DOHH2 (cell line): ENCODE measurements at regions not wholly inside any gene's neighbourhood (a gene's known extent, or its start where the extent isn't known, plus 50 kb on each side); places are given as distances from the start of the nearest gene placed in this dataset.

ENCODE experiments used
- EZH2phosphoT487 ChIP-seq: fragments of 200-600 bp; sonication (generic); IDR thresholded peaks from 2 replicates; pipeline ENCODE4 v1.6.1; 2017; ENCODE audit warnings: borderline replicate concordance, mild to moderate bottlenecking, antibody characterized with exemption, low read length, moderate library complexity, mixed read lengths
- TF ChIP-seq, protein P1 (sequence below): fragments of 200-600 bp; sonication (generic); IDR thresholded peaks from one replicate; pipeline ENCODE4 v1.5.1; 2014; ENCODE audit warnings: antibody characterized with exemption, mild to moderate bottlenecking, low read depth, low read length; ENCODE audit not compliant: poor library complexity, severe bottlenecking

DNA sequence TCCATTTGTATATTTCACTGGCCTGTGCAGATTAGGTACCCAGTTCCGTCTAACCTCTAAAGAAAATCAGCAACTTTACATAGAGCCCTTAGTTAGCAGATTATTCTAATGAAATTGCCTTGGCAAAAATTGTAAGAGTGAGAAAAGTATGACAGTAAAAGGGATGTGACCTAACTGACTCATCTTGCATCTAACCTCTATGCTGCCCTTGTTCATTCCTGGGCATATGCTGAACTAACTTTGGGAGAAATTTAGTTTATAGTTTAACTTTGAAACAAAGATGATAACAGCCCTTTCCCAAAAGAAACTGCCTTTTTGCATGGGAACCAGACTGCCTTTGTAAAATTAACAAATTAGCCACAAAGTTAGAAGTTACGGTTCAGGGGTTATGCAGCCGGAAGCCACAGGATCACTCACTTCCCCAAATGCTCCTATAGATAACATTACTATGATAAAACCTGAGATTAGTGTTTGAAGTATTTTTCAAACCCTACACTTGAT, 839.8 kb upstream of the ALCAM start:
- TF ChIP-seq, protein P1, sequence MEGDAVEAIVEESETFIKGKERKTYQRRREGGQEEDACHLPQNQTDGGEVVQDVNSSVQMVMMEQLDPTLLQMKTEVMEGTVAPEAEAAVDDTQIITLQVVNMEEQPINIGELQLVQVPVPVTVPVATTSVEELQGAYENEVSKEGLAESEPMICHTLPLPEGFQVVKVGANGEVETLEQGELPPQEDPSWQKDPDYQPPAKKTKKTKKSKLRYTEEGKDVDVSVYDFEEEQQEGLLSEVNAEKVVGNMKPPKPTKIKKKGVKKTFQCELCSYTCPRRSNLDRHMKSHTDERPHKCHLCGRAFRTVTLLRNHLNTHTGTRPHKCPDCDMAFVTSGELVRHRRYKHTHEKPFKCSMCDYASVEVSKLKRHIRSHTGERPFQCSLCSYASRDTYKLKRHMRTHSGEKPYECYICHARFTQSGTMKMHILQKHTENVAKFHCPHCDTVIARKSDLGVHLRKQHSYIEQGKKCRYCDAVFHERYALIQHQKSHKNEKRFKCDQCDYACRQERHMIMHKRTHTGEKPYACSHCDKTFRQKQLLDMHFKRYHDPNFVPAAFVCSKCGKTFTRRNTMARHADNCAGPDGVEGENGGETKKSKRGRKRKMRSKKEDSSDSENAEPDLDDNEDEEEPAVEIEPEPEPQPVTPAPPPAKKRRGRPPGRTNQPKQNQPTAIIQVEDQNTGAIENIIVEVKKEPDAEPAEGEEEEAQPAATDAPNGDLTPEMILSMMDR: no peak
- TF ChIP-seq EZH2phosphoT487: no peak
